SK-N-SH (cell line): ENCODE measurements at regions not wholly inside any gene's neighbourhood (a gene's known extent, or its start where the extent isn't known, plus 50 kb on each side); places are given as distances from the start of the nearest gene placed in this dataset.

Experiments used
- CTCF ChIA-PET: fragments of 300-600, 350-600 bp; formaldehyde crosslinking; extraction: SDS; loops from one replicate; lab custom pipeline; 2021; lab: Yijun Ruan, JAX
- POLR2A ChIA-PET: fragments of 350-600 bp; sonication (Branson Sonifier 250); formaldehyde crosslinking; extraction: SDS; loops from one replicate; lab custom pipeline; 2020; ENCODE audit warnings: antibody characterized with exemption, inconsistent platforms; lab: Yijun Ruan, JAX
- DNase-seq: peaks from one replicate; pipeline ENCODE4 v3.0.0; 2012
- H2AFZ ChIP-seq: fragments of 200-600 bp; sonication (generic); 2 replicates; pipeline ENCODE4 v1.8.1; 2016; ENCODE audit warnings: antibody characterized with exemption, mild to moderate bottlenecking, low read depth
- H3F3A ChIP-seq: fragments of 200-600 bp; sonication (generic); replicated peaks from 2 replicates; pipeline ENCODE3; 2016; ENCODE audit warnings: antibody characterized with exemption, mild to moderate bottlenecking; ENCODE audit not compliant: insufficient read depth
- H3K27ac ChIP-seq, 2 experiments: fragments of 200-500 bp in 1 of 2; fragments of 200-600 bp in 1 of 2; sonication (Bioruptor generic) in 1 of 2; sonication (generic), shearing (Covaris generic) in 1 of 2; 2 replicates each; pipeline versions ENCODE4 v1.5.1 to v1.6.1; 2014 to 2016; ENCODE audit warnings: low read depth in 2 of 2, inconsistent platforms in 1 of 2, low read length in 1 of 2, mild to moderate bottlenecking in 1 of 2, mixed read lengths in 1 of 2
- H3K27me3 ChIP-seq: fragments of 200-600 bp; sonication (generic), shearing (Covaris generic); 2 replicates; pipeline ENCODE4 v1.6.1; 2016; ENCODE audit warnings: mixed run types; ENCODE audit not compliant: insufficient read depth
- H3K36me3 ChIP-seq, 2 experiments: fragments of 200-500 bp in 1 of 2; fragments of 200-600 bp in 1 of 2; sonication (Bioruptor generic) in 1 of 2; sonication (generic) in 1 of 2; replicated peaks in 1 of 2; 2 replicates each; pipeline versions ENCODE3 to v1.5.1; 2014 to 2016; ENCODE audit warnings: low read length in 1 of 2, mild to moderate bottlenecking in 1 of 2; ENCODE audit not compliant: insufficient read depth in 2 of 2, control insufficient read depth in 1 of 2
- H3K4me1 ChIP-seq, 2 experiments: fragments of 200-500 bp in 1 of 2; fragments of 200-600 bp in 1 of 2; sonication (Bioruptor generic) in 1 of 2; sonication (generic), shearing (Covaris generic) in 1 of 2; 2 replicates each; pipeline versions ENCODE4 v1.5.1 to v1.6.1; 2014 to 2016; ENCODE audit warnings: low read depth in 1 of 2, low read length in 1 of 2, mixed run types in 1 of 2; ENCODE audit not compliant: insufficient read depth in 2 of 2, control insufficient read depth in 1 of 2
- H3K4me2 ChIP-seq: fragments of 200-600 bp; sonication (generic), shearing (Covaris generic); 2 replicates; pipeline ENCODE4 v1.6.1; 2017; ENCODE audit warnings: mixed run types
- H3K4me3 ChIP-seq, 2 experiments: fragments of 200-500 bp in 1 of 2; fragments of 200-600 bp in 1 of 2; sonication (Bioruptor generic) in 1 of 2; sonication (generic), shearing (Covaris generic) in 1 of 2; 2 replicates each; pipeline versions ENCODE4 v1.5.1 to v1.8.1; 2014 to 2016; ENCODE audit warnings: low read depth in 2 of 2, inconsistent platforms in 1 of 2, low read length in 1 of 2, mild to moderate bottlenecking in 1 of 2, mixed read lengths in 1 of 2, moderate library complexity in 1 of 2
- H3K79me2 ChIP-seq: fragments of 200-600 bp; sonication (generic); 2 replicates; pipeline ENCODE4 v1.8.1; 2017; ENCODE audit warnings: mild to moderate bottlenecking; ENCODE audit not compliant: insufficient read depth
- H3K9ac ChIP-seq: fragments of 200-600 bp; sonication (generic); 2 replicates; pipeline ENCODE4 v1.6.1; 2017; ENCODE audit warnings: mixed run types
- H3K9me2 ChIP-seq: fragments of 200-600 bp; sonication (generic); 2 replicates; pipeline ENCODE4 v1.6.1; 2017; ENCODE audit warnings: mixed run types
- H3K9me3 ChIP-seq: fragments of 200-600 bp; sonication (generic); 2 replicates; pipeline ENCODE4 v1.6.1; 2017; ENCODE audit warnings: mixed run types, mild to moderate bottlenecking, moderate library complexity
- H4K20me1 ChIP-seq: fragments of 200-600 bp; sonication (generic); 2 replicates; pipeline ENCODE4 v1.6.1; 2017; ENCODE audit warnings: mild to moderate bottlenecking, mixed run types; ENCODE audit not compliant: insufficient read depth
- CHD2 ChIP-seq: fragments of 150-350 bp; IDR thresholded peaks from 2 replicates; pipeline ENCODE4 v1.6.1; 2018; ENCODE audit warnings: low read length; ENCODE audit not compliant: partially characterized antibody
- CTCF ChIP-seq: fragments of 200-600 bp; sonication (generic); IDR thresholded peaks from 2 replicates; pipeline ENCODE4 v1.6.1; 2017; ENCODE audit warnings: antibody characterized with exemption, mild to moderate bottlenecking, moderate library complexity
- EP300 ChIP-seq, 2 experiments: IDR thresholded peaks; 2 replicates each; pipeline versions ENCODE4 v1.4.0 to v1.6.1; 2012; ENCODE audit warnings: borderline replicate concordance in 1 of 2, low read depth in 1 of 2, low read length in 1 of 2
- FOSL2 ChIP-seq: IDR thresholded peaks from 2 replicates; pipeline ENCODE4 v1.4.0; 2012; ENCODE audit warnings: low read depth, mild to moderate bottlenecking, moderate library complexity, borderline replicate concordance
- GABPA ChIP-seq: IDR thresholded peaks from 2 replicates; pipeline ENCODE4 v1.4.0; 2012; ENCODE audit warnings: low read depth, mild to moderate bottlenecking
- GATA2 ChIP-seq: sonication (generic); formaldehyde crosslinking; IDR thresholded peaks from 2 replicates; pipeline ENCODE4 v1.5.0; 2020; ENCODE audit warnings: mild to moderate bottlenecking, missing genetic modification reagents
- IRF3 ChIP-seq: fragments of 150-350 bp; IDR thresholded peaks from 2 replicates; pipeline ENCODE4 v1.6.1; 2016; ENCODE audit warnings: mild to moderate bottlenecking, low read depth, low read length
- JUND ChIP-seq: IDR thresholded peaks from 2 replicates; pipeline ENCODE4 v1.4.0; 2012
- MEF2A ChIP-seq: IDR thresholded peaks from 2 replicates; pipeline ENCODE4 v1.4.0; 2012; ENCODE audit warnings: low read depth, borderline replicate concordance
- MXI1 ChIP-seq: IDR thresholded peaks from 2 replicates; pipeline ENCODE4 v1.6.1; 2012; ENCODE audit warnings: mild to moderate bottlenecking, low read depth, low read length, improper control_type of control experiment
- POLR2AphosphoS5 ChIP-seq: IDR thresholded peaks from 2 replicates; pipeline ENCODE4 v1.6.1; 2012; ENCODE audit warnings: low read depth, low read length
- RAD21 ChIP-seq: IDR thresholded peaks from 2 replicates; pipeline ENCODE4 v1.6.1; 2012; ENCODE audit warnings: mild to moderate bottlenecking, low read length
- RCOR1 ChIP-seq: fragments of 150-350 bp; IDR thresholded peaks from 2 replicates; pipeline ENCODE4 v1.6.1; 2017; ENCODE audit warnings: antibody characterized with exemption, low read length
- RXRA ChIP-seq: IDR thresholded peaks from 2 replicates; pipeline ENCODE4 v1.4.0; 2012; ENCODE audit warnings: low read depth, mild to moderate bottlenecking, borderline replicate concordance
- SIN3A ChIP-seq: IDR thresholded peaks from 2 replicates; pipeline ENCODE4 v1.6.1; 2012; ENCODE audit warnings: low read depth, mild to moderate bottlenecking, low read length, moderate library complexity, borderline replicate concordance
- SMC3 ChIP-seq: IDR thresholded peaks from 2 replicates; pipeline ENCODE4 v1.6.1; 2012; ENCODE audit warnings: low read depth, low read length, improper control_type of control experiment
- TAF1 ChIP-seq: IDR thresholded peaks from 2 replicates; pipeline ENCODE4 v1.6.1; 2012; ENCODE audit warnings: low read depth, mild to moderate bottlenecking, low read length, moderate library complexity, borderline replicate concordance
- WGBS: methylation state at CpG from one replicate; pipeline ENCODE4 v1.1.6; 2017; ENCODE audit warnings: low lambda C conversion rate; 5-methylcytosine and 5-hydroxymethylcytosine counted together

DNA sequence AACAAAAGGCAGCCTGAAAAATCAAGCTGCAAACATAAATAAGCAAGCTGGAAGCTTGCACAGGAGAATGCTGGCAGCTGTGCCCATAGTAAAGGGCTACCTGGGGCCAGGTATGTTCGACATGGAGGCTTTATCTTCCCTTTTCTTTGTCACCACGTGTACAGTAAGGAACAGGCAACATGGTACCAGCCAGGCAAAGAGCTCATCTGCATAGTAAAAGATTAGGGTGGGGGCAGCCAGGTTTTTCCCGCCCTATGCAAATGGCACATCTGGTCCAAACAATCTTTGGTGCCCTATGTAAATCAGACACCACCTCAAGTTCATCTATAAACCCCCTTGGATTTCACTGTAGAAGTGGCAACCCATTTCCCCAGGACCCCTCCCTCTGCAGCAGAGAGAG is 625.1 kb downstream of the TYW1 start (continued):
- no peak for TF ChIP-seq SIN3A
- TF ChIP-seq GABPA: no peak

- H3K4me3 ChIP-seq: peak overlapping the region; percentile 21 to 42; a peak in 2 of 4 replicates
- no peaks in the 10 kb centered on the region for H3K27me3 ChIP-seq
- no peaks in the 10 kb centered on the region for H3F3A ChIP-seq
- H3K9ac ChIP-seq: no peak overlapping the region
- H3K4me2 ChIP-seq: peak overlapping the region; percentile 34
- H4K20me1 ChIP-seq: no peaks in the 10 kb centered on the region
- no peaks in the 10 kb centered on the region for H3K79me2 ChIP-seq
- no peak overlapping the region for H2AFZ ChIP-seq
- H3K36me3 ChIP-seq: no peaks in the 10 kb centered on the region
- H3K9me2 ChIP-seq: no peaks in the 10 kb centered on the region
- ChIA-PET POLR2A (interaction anchor here (1.1 kb wide), 2 partner anchors 141 to 222 kb away, joined by 3 to 4 read pairs; no protein-coding TSS in a partner anchor), CTCF (interaction anchor here (0.5 to 3.4 kb wide), 88 partner anchors 8 to 1981 kb away, joined by 3 to 75 read pairs (median 4); no protein-coding TSS in a partner anchor)
- no peaks in the 10 kb centered on the region for H3K9me3 ChIP-seq
- TF ChIP-seq TAF1: no peak
- TF ChIP-seq MXI1: no peak
- TF ChIP-seq GATA2 (CRISPR knock-in tag): peak; percentile 37
- TF ChIP-seq SIN3A: no peak
- TF ChIP-seq SMC3: peak; percentile 85
- 0 out of 4 replicates have a peak, but pooled peaks of 1 of the 2 experiments have one; percentile 11 for TF ChIP-seq EP300 (IDR thresholded peaks at IDR 0.05; ENCODE audit: borderline replicate concordance in 1 of 2, low read depth in 1 of 2, low read length in 1 of 2)
- peak; percentile 62 for TF ChIP-seq CHD2
- TF ChIP-seq RAD21: peak; percentile 98
- no peak for TF ChIP-seq GABPA
- TF ChIP-seq RXRA: no peak
- no peak for TF ChIP-seq FOSL2
- TF ChIP-seq MEF2A: no peak
- TF ChIP-seq IRF3: no peak
- no peak for TF ChIP-seq POLR2AphosphoS5
- no peak for TF ChIP-seq JUND
- peak; percentile 81 for TF ChIP-seq CTCF
- TF ChIP-seq RCOR1: peak; percentile 63; the same call in 1 of the 2 replicates
- peak; percentile 86 for DNase-seq
- H3K4me1 ChIP-seq: peaks cover 0 to 11% of the 10 kb centered on the region in 2 experiments; a peak in 1 of 4 replicates
- no peak overlapping the region for H3K27ac ChIP-seq
- WGBS: 14% methylated on average over 15 of the region's 15 CpGs
Observed at GRCh38 chr7:67625257-67625737, 628.7 kb downstream of the TYW1 start.
